ENCODE measurements at regions not wholly inside any gene's neighbourhood (a gene's known extent, or its start where the extent isn't known, plus 50 kb on each side); places are given as distances from the start of the nearest gene placed in this dataset.

DNA sequence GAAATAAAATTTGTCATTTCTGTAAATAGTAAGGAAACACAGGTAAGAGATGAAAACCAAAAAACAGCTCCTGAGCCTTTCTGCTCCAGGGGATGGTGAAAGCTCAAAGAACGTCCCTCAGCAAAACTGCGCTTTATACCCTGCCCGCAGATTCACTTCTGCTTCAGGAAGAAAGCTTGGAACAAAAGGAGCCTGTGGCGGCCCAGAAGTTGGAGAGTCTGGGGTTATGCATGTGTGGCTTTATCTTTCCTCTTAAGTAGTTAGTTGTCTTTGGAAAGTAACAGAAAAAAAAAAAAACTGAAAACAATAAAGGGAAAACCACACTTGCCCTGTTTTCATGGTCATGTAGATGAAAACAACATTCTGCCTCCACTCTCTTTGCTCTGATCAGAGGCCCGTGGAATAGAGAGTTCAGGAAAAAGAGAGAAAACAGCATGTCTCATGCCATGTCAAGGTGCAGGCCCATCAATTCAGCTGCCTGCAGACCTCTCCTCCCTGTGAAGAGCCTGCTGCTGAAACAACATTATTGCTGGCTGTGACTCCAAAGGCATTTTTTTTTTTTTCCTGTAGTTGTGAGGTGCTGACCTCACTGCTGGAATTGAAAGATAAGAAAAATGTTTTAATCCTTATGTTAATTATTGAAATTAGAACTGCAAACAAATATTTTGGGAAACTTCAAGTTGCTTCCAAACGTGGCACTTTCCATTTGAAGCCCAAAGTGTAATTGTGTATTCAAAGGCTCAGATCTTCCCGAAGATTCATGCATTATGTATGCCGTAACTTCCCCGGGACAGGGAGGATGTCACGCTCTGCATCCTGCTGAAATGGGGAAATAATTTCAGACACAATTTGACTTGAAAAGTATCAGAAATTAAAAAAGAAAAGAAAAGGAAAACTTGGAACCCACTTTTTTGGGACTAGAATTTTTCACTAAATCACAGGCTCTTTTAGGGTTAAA is 108.4 kb upstream of the ZNF385D start:
- Histone ChIP-seq H3K27me3 (ENCODE audit: insufficient read depth, low read length) (no peaks in the 10 kb centered on the region), H3K14ac (ENCODE audit: insufficient read depth, low read length) (no peak overlapping the region), H4K5ac (ENCODE audit: insufficient read length, low read depth, low read length) (no peak overlapping the region), H2AK5ac (ENCODE audit: insufficient read length, low read length) (no peak overlapping the region), H3K4me1 (ENCODE audit: insufficient read depth, low read length) (no peaks in the 10 kb centered on the region; the same call in 1 of the 2 replicates), H3T11ph (ENCODE audit: low read length) (no peak overlapping the region), H2BK12ac (ENCODE audit: insufficient read length, low read depth, low read length) (no peak overlapping the region), H3K56ac (ENCODE audit: insufficient read length, low read depth, low read length) (no peak overlapping the region), H2BK5ac (ENCODE audit: insufficient read length, low read length) (no peak overlapping the region), H4K20me1 (ENCODE audit: control insufficient read depth, insufficient read depth, insufficient read length) (no peaks in the 10 kb centered on the region), H3K18ac (ENCODE audit: insufficient read length, low read depth, low read length) (no peak overlapping the region), H3K4me2 (ENCODE audit: insufficient read depth, insufficient read length, low read length) (no peak overlapping the region), H3K4ac (ENCODE audit: low read depth, low read length) (no peak overlapping the region), H3K27ac (ENCODE audit: insufficient read length, low read depth, low read length) (no peak overlapping the region), H3K79me1 (ENCODE audit: insufficient read depth, low read depth, low read length, poor library complexity, severe bottlenecking) (no peaks in the 10 kb centered on the region), H2AFZ (ENCODE audit: low read length) (no peak overlapping the region), H3K9me3 (ENCODE audit: control insufficient read depth, low read depth, low read length) (no peaks in the 10 kb centered on the region), H3K23me2 (ENCODE audit: insufficient read length, low read depth, low read length, poor library complexity, severe bottlenecking) (no peaks in the 10 kb centered on the region), H3K23ac (ENCODE audit: insufficient read length, low read depth, low read length) (no peak overlapping the region), H3K9ac (ENCODE audit: extremely low read depth, insufficient read length, low read length) (no peak overlapping the region), H3K79me2 (ENCODE audit: insufficient read depth, low read length) (no peaks in the 10 kb centered on the region), H2BK120ac (ENCODE audit: low read depth, low read length, poor library complexity, severe bottlenecking) (no peak overlapping the region), H4K8ac (replicated peaks; ENCODE audit: insufficient read length, low read depth, low read length) (no peak overlapping the region), H4K91ac (ENCODE audit: insufficient read length, low read depth, low read length) (no peak overlapping the region), H2BK20ac (ENCODE audit: low read depth, low read length, poor library complexity, severe bottlenecking) (no peak overlapping the region), H2BK15ac (ENCODE audit: low read depth, low read length) (no peak overlapping the region)
- no peak for DNase-seq
- Mint-ChIP-seq H3K4me3 (no peak overlapping the region), H3K27me3 (ENCODE audit: low read depth) (no peaks in the 10 kb centered on the region), H3K9me3 (no peaks in the 10 kb centered on the region), H3K27ac (peak overlapping the region in 1 of 3 experiments; percentile 55; a peak in 1 of 7 replicates), H3K36me3 (ENCODE audit: insufficient read depth in 1 of 3, low read depth in 3 of 3) (no peaks in the 10 kb centered on the region), H3K4me1 (peaks cover 15 to 16% of the 10 kb centered on the region in 2 experiments)
- WGBS (ENCODE audit: extremely low coverage, insufficient read length, low lambda C conversion rate), result no CpG with 5 or more reads among the region's 10 CpGs
- TF ChIP-seq, protein P1, sequence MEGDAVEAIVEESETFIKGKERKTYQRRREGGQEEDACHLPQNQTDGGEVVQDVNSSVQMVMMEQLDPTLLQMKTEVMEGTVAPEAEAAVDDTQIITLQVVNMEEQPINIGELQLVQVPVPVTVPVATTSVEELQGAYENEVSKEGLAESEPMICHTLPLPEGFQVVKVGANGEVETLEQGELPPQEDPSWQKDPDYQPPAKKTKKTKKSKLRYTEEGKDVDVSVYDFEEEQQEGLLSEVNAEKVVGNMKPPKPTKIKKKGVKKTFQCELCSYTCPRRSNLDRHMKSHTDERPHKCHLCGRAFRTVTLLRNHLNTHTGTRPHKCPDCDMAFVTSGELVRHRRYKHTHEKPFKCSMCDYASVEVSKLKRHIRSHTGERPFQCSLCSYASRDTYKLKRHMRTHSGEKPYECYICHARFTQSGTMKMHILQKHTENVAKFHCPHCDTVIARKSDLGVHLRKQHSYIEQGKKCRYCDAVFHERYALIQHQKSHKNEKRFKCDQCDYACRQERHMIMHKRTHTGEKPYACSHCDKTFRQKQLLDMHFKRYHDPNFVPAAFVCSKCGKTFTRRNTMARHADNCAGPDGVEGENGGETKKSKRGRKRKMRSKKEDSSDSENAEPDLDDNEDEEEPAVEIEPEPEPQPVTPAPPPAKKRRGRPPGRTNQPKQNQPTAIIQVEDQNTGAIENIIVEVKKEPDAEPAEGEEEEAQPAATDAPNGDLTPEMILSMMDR (conservative IDR thresholded peaks at IDR 0.05), result no peak
